HG03159 (cell line): ENCODE measurements at regions not wholly inside any gene's neighbourhood (a gene's known extent, or its start where the extent isn't known, plus 50 kb on each side); places are given as distances from the start of the nearest gene placed in this dataset.

Experiments used
- ATAC-seq: cut with Tn5 transposase; IDR thresholded peaks from one replicate; pipeline ENCODE4 v1.9.1; 2021; ENCODE audit warnings: mild to moderate bottlenecking, moderate library complexity; ENCODE audit not compliant: unreplicated experiment

DNA sequence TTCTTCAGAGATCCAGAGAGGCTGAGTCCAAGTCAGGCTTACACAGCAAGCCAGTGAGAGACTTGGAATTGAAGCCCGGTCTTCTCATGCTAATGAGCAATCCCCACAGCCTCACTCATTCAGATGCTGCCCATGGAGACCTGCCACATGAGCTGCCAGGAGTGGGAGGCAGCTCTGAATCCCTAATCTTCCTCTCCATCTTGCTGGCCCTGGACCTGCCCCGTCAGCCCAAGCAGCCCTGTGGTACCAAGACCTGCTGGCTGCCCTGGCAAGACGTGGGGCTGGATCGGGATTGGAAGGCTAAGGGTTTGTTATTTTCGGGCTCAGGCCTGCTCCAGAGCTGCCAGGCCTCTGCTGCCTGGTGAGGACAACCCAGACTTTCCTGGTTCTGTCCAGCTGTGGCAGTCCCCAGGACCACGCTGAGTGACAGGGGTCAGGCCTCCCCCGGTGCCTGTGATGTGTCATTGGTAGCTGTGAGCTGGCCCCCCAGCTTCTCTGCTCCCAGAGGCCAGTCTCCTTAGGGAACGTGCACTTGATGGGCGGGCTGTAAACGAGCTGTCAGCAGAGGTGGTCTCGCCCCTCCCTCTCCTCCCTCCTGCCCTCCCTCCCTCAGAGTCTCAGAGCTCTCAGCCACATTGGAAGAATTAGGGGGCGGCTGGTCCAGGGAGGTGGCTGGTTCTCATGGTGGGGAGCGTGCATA lies 135.0 kb downstream of the FOXD2 start:
- no peak for ATAC-seq

DNA sequence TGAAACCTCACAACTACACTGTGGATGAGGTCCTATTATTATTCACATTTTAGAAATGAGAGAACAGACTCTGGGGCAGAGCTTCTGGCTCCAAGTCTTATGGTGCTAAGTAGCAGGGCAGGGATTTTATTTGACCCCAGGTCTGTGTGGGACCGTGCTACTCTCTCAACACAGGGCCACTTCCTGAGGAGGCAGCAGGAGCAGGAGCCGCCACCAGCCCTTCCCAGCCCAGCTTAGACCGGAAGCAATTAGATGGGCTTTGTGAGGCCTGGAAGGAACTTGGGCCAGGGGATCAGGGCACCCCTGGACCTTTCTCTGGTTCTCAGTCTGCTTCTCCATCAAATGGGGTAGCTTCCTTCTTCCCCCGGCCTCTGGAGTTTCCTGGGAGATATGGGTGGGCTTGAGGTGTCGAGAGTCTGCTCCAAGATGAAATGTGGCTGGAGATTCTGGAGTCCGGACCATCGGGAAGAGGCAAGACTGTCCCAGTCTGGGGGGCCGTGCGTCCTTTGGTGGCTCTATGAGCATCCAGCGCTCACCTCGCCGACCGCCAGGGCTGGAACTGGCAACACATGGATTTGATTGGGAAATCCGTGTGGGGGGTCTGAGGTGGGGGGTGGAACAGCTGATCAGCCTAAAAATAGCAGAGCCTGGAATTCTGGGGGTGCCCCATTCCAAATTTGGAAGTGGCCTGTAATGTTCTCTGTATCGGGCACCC lies 136.8 kb downstream of the FOXD2 start:
- ATAC-seq = no peak

GRCh38 chr1:47575855-47576757 lies 138.3 kb downstream of the FOXD2 start:
- no peak for ATAC-seq

DNA sequence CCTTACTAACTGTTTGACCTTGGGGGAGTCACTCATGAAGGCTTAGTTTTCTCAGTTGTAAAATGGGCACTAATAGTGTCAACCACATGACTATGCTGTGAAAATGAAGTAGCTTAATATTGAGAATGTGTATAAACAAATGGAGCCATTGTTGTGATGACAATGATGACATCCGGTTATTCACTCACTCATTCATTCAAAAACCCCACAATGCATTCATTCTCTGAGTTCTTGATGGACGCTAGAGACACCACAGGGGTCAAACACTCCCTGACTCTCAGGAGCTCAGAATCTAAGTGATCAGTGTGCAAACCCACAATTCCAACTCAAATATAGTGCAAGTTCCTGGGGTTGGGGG lies 138.9 kb downstream of the FOXD2 start:
- ATAC-seq = no peak

GRCh38 chr1:47577303-47578025 lies 139.6 kb downstream of the FOXD2 start:
- no peak for ATAC-seq

DNA sequence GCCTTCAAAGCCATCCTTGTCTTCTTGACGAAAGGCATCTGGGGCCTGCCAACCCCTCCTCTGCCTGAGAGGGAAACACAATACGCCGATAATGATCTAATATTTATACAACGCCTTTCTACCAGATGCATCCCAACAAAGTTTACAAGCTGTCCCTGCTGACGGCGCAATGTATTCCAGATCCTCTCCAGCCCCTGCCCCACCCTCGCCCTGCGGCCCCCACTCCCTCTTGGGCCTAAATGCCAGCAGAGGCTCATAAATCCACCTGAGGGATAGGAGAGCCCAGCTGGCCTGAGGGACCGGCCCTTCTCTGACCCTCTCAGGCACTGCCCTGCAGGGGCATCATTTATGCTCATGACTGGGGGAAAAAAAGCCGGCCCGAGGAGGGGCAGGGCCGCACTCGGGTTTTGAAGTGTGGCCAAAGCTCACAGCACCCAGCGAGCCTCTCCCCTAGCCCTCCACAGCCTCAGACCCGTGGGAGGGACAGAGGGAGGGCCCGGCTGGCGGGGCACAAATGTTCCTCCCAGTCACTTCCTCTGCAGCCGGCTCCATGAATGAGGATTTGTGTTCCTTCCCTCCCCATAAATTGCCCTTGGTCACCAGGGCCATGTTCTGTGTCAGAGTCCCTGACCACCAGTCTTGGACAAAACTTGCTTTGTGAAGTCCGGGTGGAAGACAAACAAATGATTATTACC lies 140.3 kb downstream of the FOXD2 start:
- no peak for ATAC-seq

- ATAC-seq = no peak
Observed at GRCh38 chr1:47578721-47579419, 141.0 kb downstream of the FOXD2 start.

GRCh38 chr1:47579809-47580208 lies 142.0 kb downstream of the FOXD2 start:
- no peak for ATAC-seq

GRCh38 chr1:47580451-47580995 lies 142.7 kb downstream of the FOXD2 start:
- ATAC-seq = no peak

- ATAC-seq = no peak
Observed at GRCh38 chr1:47582891-47583608, 145.2 kb downstream of the FOXD2 start.

DNA sequence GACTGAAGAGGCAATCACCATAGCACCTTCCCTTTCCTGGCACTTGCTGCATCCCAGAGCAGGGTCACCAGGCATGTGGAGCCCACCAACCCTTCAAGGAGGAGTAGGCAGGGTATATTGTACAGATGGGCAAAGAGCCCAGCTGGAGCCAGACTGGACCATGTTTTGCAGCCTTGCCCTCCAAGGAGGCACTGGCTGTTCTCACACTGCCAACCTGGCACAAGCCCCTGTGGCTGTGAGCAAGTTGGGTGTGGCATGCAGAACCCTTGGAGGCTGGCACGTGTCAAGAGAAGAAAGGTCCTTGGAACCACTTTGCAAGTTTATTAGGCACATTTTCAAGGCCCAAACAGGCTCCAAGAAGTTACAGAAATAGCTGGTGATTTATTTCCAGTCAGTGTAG lies 146.4 kb downstream of the FOXD2 start:
- ATAC-seq = no peak

DNA sequence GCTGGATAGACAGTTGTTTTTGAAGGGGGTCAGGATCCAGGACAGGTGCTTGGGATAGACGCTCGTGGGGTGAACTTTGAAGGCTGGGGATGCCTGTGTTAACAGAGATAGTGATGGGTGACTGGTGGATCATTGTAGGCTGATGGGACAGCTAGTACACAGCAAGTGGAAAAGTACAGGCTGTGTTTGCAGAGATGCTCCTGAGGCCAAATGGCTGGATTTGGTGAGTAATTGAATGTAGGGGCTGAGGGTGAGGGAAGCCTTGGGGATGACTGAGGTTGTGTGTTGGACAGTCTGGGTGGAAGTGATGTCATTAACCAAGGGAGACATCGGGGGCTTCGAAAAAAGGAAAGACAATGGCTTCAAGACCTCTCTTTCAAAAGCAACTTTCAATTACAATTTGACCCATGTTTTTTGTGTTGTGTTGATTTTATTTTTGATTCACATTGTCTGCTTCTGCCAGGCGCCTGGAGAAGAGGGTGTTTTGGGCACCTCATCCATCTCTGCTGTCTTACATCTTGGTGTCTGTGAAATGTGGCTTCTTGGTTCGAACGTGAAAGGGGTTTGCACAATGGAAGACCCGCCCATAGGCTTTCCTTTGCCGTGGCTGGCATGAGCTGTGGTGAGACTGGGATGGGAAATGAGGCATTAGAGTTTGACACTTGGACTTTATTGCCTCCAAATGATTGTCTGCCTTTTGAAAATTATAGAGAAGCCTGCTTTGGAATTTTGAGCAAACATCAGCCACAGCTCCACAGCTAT lies 147.5 kb downstream of the FOXD2 start:
- ATAC-seq = no peak

DNA sequence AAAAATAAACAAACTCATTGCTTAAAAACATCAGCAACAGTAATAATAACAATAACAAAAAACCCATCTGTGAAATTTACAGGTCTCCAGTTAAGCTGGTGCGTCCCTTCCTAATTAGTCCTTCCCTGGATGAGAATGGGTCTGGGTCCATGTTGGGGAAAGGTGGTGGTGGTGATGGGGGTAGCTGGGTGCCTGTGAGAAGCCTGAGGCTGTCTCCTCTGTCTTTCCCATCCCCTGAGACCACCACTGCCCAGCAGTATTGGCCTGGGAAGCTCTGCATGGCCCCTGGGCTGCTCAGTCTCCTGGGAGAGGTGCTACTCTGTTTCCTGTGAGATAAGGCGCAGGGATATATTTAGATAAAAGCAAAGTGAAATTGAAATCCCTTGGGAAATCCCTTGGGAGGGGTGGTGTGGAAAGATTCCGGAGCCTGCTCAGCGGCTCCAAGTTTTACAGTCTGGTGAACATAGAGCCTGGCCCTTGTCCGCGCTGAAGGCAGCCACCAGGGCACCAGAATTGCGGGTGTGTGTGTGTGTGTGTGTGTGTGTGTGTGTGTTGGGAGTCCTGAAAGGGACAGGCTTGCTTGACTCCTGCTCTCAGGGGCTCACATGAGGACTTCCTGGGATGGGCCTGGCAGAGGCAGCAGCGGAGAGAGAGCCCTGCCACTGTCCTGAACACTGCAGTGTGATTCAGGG lies 150.2 kb downstream of the FOXD2 start:
- ATAC-seq = no peak

DNA sequence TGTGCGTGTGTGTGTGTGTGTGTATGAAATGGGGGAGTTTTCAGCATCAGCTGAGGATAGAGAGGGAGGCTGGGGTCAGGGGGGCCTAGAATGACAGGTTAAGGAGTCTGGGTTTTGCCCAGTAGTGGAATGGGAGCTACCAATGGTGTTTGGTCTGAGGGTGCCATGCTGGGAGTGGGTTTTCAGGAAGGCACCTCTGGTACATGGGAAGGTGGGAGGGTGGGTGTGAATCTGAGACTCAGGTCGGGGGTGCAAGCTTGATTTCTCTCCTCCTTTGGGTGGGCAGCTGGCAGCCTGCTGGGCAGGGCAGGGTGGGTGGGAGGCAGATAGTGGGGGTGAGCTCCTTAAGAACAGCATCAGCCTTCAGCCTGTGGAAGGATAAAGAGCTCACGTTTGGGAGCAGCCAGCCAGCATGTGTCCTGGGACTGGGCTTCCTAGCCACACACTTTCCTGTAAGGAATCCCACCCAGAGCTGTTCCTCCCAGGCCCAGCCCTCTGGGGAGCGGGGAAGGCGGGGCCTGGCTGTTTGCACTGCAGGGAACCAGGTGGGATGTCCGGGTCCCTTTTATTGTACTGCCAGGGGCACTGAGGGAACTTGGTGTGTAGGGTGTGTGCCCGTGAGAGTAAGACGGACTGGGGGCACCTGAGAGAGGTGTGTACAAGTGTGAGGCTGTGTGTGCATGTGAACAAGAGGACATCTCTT lies 152.8 kb downstream of the FOXD2 start:
- ATAC-seq = no peak

DNA sequence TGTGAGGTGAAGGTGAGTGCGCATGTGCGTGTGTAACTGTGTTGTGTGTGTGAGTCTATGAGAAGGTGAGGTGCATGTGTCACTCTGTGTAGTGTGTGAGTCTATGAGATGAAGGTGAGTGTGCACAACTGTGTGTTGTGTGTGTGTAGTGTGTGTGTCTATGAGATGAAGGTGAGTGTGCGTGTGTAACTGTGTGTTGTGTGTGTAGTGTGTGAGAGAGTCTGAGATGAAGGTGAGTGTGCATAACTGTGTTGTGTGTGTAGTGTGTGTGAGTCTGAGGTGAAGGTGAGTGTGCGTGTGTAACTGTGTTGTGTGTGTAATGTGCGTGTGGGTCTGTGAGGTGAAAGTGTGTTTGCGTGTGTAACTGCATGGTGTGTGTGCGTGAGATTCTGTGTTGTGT lies 154.0 kb downstream of the FOXD2 start:
- ATAC-seq = no peak

- ATAC-seq = no peak
Observed at GRCh38 chr1:47592296-47593012, 154.6 kb downstream of the FOXD2 start.
